ENCODE measurements at regions not wholly inside any gene's neighbourhood (a gene's known extent, or its start where the extent isn't known, plus 50 kb on each side); places are given as distances from the start of the nearest gene placed in this dataset.

DNA sequence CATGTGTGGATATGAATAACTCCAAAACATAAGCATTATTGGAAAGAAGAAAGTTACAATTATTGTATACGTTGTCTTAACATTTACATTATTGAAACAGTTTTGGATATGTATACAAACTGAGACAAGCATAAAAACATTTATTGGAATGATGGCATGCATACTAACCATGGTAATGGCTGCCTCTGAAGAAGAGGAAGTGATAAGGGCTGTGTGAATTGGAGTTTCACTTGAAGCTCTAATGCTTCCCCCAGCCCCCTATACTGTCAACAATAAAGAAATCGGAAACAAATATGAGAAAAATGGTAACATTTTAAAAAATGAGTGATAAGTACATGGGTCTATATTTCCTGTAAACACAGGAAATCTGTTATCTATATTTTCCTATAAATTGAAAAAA lies 367.7 kb upstream of the DPYD start:
- no peak for TF ChIP-seq CTCF (IDR thresholded peaks at IDR 0.05)
- no peak for TF ChIP-seq POLR2A (IDR thresholded peaks at IDR 0.05)

All from body of pancreas (tissue), 4 donors.